ENCODE measurements at regions not wholly inside any gene's neighbourhood (a gene's known extent, or its start where the extent isn't known, plus 50 kb on each side); places are given as distances from the start of the nearest gene placed in this dataset.

GRCh38 chr10:127804696-127805095 is 67.7 kb downstream of the FOXI2 start:
- H3K36me3 ChIP-seq = no peaks in the 10 kb centered on the region
- WGBS, 2 donors (ENCODE audit: low coverage in 1 of 2) = 84% methylated on average over 8 of the region's 8 CpGs; no CpG with 5 or more reads in 1 of the 2 donors
- DNase-seq = no peak
- TF ChIP-seq EP300 (IDR thresholded peaks at IDR 0.05; ENCODE audit: low read depth) (no peak), POLR2A (IDR thresholded peaks at IDR 0.05) (no peak), POLR2AphosphoS5 (IDR thresholded peaks at IDR 0.05) (no peak)
- TF ChIP-seq, protein P1, sequence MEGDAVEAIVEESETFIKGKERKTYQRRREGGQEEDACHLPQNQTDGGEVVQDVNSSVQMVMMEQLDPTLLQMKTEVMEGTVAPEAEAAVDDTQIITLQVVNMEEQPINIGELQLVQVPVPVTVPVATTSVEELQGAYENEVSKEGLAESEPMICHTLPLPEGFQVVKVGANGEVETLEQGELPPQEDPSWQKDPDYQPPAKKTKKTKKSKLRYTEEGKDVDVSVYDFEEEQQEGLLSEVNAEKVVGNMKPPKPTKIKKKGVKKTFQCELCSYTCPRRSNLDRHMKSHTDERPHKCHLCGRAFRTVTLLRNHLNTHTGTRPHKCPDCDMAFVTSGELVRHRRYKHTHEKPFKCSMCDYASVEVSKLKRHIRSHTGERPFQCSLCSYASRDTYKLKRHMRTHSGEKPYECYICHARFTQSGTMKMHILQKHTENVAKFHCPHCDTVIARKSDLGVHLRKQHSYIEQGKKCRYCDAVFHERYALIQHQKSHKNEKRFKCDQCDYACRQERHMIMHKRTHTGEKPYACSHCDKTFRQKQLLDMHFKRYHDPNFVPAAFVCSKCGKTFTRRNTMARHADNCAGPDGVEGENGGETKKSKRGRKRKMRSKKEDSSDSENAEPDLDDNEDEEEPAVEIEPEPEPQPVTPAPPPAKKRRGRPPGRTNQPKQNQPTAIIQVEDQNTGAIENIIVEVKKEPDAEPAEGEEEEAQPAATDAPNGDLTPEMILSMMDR (IDR thresholded peaks at IDR 0.05) = no peak
- no peaks in the 10 kb centered on the region for H3K27me3 ChIP-seq
- H3K4me1 ChIP-seq = no peaks in the 10 kb centered on the region
- no peak overlapping the region for H3K27ac ChIP-seq
- intact Hi-C loops (cut with DNase I; ENCODE audit: low total_unique reads) (no loop called here), in situ Hi-C loops (cut with MboI; ENCODE audit: low pct_ligation_motif_present in 1 of 4, low pct_unique_long_range_greater_than_20kb in 1 of 4, low sequenced_read_pairs in 3 of 4) (no loop called here)
- H3K9me3 ChIP-seq = no peaks in the 10 kb centered on the region
- no peak overlapping the region for H3K4me3 ChIP-seq

DNA sequence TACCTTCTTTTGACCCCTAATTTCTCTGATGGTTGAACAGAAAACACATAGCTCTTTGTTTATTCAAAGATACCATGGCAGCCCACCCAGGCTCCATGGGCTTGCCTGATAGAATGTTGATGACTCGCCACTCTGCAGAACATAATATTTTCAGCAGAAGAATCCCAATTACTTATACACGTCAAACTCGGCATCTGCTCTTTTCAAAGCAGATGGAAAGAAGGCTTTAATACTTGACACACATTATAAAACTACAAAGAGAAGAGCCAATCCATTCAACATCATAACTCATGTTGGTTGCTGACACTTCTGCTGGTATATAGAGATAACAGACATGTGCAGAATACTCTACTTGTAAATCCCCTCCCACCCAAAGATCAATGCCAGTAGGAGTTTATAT is 69.0 kb downstream of the FOXI2 start:
- no peaks in the 10 kb centered on the region for H3K27me3 ChIP-seq
- DNase-seq = no peak
- no peaks in the 10 kb centered on the region for H3K36me3 ChIP-seq
- no peaks in the 10 kb centered on the region for H3K4me1 ChIP-seq
- intact Hi-C loops (cut with DNase I; ENCODE audit: low total_unique reads) (no loop called here), in situ Hi-C loops (cut with MboI; ENCODE audit: low pct_ligation_motif_present in 1 of 4, low pct_unique_long_range_greater_than_20kb in 1 of 4, low sequenced_read_pairs in 3 of 4) (no loop called here)
- no peaks in the 10 kb centered on the region for H3K9me3 ChIP-seq
- H3K4me3 ChIP-seq = no peak overlapping the region
- no peak overlapping the region for H3K27ac ChIP-seq
- WGBS, 2 donors (ENCODE audit: low coverage in 1 of 2) = 76 to 83% methylated on average over 3 of the region's 3 CpGs
- no peak for TF ChIP-seq POLR2A (IDR thresholded peaks at IDR 0.05)
- TF ChIP-seq POLR2AphosphoS5 (IDR thresholded peaks at IDR 0.05) = no peak
- TF ChIP-seq EP300 (IDR thresholded peaks at IDR 0.05; ENCODE audit: low read depth) = no peak
- TF ChIP-seq, protein P1 (IDR thresholded peaks at IDR 0.05) = no peak

- WGBS, 2 donors (ENCODE audit: low coverage in 1 of 2) = 55% methylated on average over 2 of the region's 2 CpGs; no CpG with 5 or more reads in 1 of the 2 donors
- in situ Hi-C loops (cut with MboI; ENCODE audit: low pct_ligation_motif_present in 1 of 4, low pct_unique_long_range_greater_than_20kb in 1 of 4, low sequenced_read_pairs in 3 of 4) = no loop called here
- TF ChIP-seq, protein P1 (IDR thresholded peaks at IDR 0.05) = no peak
- no peak for TF ChIP-seq POLR2A (IDR thresholded peaks at IDR 0.05)
- TF ChIP-seq POLR2AphosphoS5 (IDR thresholded peaks at IDR 0.05) = no peak
- no peak for TF ChIP-seq EP300 (IDR thresholded peaks at IDR 0.05; ENCODE audit: low read depth)
- no peak for DNase-seq
- Histone ChIP-seq H3K4me1 (no peaks in the 10 kb centered on the region), H3K27me3 (no peaks in the 10 kb centered on the region), H3K9me3 (no peaks in the 10 kb centered on the region), H3K4me3 (no peak overlapping the region), H3K27ac (no peak overlapping the region), H3K36me3 (no peaks in the 10 kb centered on the region)
- intact Hi-C loops (cut with DNase I; ENCODE audit: low total_unique reads) = no loop called here
These were observed 75.1 kb downstream of the FOXI2 start for GRCh38 chr10:127812041-127812440.

- in situ Hi-C loops (cut with MboI; ENCODE audit: low pct_ligation_motif_present in 1 of 4, low pct_unique_long_range_greater_than_20kb in 1 of 4, low sequenced_read_pairs in 3 of 4) (no loop called here), intact Hi-C loops (cut with DNase I; ENCODE audit: low total_unique reads) (no loop called here)
- H3K36me3 ChIP-seq = no peaks in the 10 kb centered on the region
- WGBS, 2 donors (ENCODE audit: low coverage in 1 of 2) = 33 to 34% methylated on average over 1 to 2 of the region's 2 CpGs
- H3K27ac ChIP-seq = no peak overlapping the region
- no peak overlapping the region for H3K4me3 ChIP-seq
- no peaks in the 10 kb centered on the region for H3K9me3 ChIP-seq
- no peaks in the 10 kb centered on the region for H3K27me3 ChIP-seq
- DNase-seq = no peak
- no peaks in the 10 kb centered on the region for H3K4me1 ChIP-seq
- TF ChIP-seq POLR2A (IDR thresholded peaks at IDR 0.05) = no peak
- TF ChIP-seq, protein P1 (IDR thresholded peaks at IDR 0.05) = peak in 1 of 5 experiments; percentile 21
- no peak for TF ChIP-seq POLR2AphosphoS5 (IDR thresholded peaks at IDR 0.05)
- no peak for TF ChIP-seq EP300 (IDR thresholded peaks at IDR 0.05; ENCODE audit: low read depth)
These were observed 76.3 kb downstream of the FOXI2 start for GRCh38 chr10:127813290-127813689.
